ENCODE measurements at regions not wholly inside any gene's neighbourhood (a gene's known extent, or its start where the extent isn't known, plus 50 kb on each side); places are given as distances from the start of the nearest gene placed in this dataset.

DNA sequence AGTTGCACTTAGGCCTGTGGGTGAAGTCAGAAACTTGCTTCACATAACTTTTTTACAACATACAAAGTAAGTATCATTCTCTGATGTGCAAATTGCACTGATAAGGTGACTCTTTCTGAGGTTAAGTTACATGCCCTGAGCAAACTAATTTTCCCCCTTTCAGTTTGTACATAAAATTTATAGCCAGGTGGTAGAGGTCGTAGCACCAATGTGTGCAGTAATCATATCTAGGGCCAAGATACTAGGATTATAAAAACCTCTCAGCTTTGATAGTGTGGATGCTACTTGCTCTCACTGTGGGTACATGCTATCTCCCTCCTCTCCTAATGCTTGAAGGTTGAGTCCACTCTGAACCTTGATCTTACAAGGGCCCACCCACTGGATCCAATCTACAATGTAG, 130.7 kb upstream of the CPNE8 start:
- TF ChIP-seq, protein P1, sequence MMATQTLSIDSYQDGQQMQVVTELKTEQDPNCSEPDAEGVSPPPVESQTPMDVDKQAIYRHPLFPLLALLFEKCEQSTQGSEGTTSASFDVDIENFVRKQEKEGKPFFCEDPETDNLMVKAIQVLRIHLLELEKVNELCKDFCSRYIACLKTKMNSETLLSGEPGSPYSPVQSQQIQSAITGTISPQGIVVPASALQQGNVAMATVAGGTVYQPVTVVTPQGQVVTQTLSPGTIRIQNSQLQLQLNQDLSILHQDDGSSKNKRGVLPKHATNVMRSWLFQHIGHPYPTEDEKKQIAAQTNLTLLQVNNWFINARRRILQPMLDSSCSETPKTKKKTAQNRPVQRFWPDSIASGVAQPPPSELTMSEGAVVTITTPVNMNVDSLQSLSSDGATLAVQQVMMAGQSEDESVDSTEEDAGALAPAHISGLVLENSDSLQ (IDR thresholded peaks at IDR 0.05) = no peak
- TF ChIP-seq ARNT (IDR thresholded peaks at IDR 0.05) = no peak
- no peak for TF ChIP-seq ELF4 (IDR thresholded peaks at IDR 0.05)
- TF ChIP-seq FOXM1 (IDR thresholded peaks at IDR 0.05; ENCODE audit: borderline replicate concordance) = no peak
- no peak for TF ChIP-seq SP1 (IDR thresholded peaks at IDR 0.05)
- no peak for TF ChIP-seq CTBP1 (IDR thresholded peaks at IDR 0.05; ENCODE audit: borderline replicate concordance)
- no peak for TF ChIP-seq FOXA1 (IDR thresholded peaks at IDR 0.05)
- no peak for TF ChIP-seq BHLHE40 (IDR thresholded peaks at IDR 0.05; ENCODE audit: borderline replicate concordance)
- no peak for TF ChIP-seq SUZ12 (IDR thresholded peaks at IDR 0.05)
